ENCODE measurements at regions not wholly inside any gene's neighbourhood (a gene's known extent, or its start where the extent isn't known, plus 50 kb on each side); places are given as distances from the start of the nearest gene placed in this dataset.
"Not testable (repeated sequence)": the region's sequence is repeated elsewhere in the genome, so short reads cannot be mapped to it uniquely, and the experiment has no call there.

DNA sequence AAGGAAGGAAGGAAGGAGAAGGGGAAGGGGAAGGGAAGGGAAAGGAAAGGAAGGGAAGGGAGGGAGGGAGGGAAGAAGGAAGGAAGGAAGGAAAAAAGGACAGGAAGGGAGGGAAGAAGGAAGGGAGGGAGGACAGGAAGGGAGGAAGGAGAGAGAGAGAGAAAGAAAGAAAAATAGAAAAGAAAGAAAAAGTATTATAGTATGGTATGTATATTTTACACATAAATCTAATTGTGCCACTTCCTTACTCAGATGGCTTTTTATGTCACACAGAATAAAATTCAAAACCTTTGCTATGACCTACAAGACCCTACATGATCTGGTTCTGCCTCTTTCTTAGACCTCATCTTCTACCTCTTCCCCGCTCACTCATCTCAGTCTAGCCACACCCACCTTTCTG, 1016.9 kb upstream of the AUTS2 start:
- DNase-seq (ENCODE audit: low spot score), result no peak

DNA sequence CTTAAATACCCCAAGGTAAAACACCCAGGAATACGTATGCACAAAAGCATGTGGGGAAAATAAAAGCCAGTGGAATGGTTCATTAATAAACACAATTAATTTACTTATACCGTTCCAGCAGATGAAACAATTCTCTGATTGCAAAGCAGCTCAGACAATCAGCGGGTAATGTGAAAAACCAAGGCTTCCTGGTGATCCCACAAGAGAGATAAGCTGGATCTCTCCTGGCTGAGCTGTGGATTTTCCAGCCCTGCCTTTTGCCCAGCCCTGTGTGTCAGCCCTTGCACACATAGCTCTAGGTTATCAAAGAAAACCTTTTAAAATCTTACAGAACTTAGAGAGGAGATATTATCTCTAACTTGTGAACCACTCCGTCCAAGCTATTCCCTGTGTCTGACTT, 1010.7 kb upstream of the AUTS2 start:
- no peak for DNase-seq (ENCODE audit: low spot score)

DNA sequence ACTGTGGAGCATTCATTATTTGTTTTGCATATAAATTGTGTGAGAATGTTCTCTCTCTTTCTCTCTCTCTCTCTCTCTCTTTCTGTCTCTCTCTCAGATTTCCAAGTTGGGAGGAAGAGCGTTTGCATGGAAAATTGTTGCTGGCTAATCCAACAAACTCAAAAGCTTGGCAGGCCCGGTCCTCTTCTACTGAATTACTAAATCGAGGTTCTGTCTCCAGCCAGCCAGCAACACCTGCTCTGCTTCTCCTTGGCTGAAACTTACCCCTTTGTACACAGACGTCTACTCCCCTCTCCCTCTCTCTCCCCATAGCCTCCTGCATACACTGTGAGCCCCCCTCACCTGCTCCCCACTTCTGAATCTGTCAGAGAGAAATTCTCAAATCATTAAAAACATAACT, 996.4 kb upstream of the AUTS2 start:
- no peak for DNase-seq (ENCODE audit: low spot score)

DNA sequence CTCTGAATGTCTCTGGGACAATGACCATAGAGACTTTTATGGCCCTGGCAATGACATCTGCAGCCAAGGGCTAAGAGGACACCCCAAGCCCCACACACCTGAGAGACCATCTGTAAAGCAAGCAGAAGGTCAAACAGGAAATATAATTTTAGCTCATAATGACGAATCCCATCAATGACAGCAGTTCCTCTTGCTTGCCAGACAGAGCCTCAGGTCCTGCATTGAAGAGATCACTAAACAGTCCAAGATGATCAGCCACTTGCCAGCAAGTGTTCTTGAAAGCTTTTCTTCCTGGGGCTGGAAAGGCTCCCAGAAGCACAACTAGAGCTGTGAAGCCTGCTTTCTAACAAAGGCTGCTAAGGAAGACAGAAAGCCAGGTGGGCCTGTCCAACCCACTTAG, 993.7 kb upstream of the AUTS2 start:
- DNase-seq (ENCODE audit: low spot score), result no peak

DNA sequence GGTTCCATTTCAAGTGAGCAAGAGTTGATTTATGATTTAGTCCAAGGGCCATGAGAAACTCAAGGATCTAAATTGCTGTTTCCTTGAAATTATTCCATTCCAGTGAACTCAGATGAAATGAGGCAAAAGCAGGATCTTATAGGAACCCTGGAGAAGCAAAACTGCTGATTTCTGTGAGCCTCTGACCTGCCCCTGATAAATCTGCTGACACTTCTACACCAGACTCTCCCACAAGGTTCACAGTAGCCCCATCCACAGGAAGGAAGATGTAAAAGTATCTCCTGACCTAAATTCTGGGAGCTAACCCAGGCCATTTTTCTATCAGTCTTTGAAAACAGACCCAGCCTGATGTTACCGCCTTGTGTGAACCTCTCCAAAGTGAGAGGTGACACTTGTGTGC, 987.6 kb upstream of the AUTS2 start:
- DNase-seq (ENCODE audit: low spot score), result no peak

DNA sequence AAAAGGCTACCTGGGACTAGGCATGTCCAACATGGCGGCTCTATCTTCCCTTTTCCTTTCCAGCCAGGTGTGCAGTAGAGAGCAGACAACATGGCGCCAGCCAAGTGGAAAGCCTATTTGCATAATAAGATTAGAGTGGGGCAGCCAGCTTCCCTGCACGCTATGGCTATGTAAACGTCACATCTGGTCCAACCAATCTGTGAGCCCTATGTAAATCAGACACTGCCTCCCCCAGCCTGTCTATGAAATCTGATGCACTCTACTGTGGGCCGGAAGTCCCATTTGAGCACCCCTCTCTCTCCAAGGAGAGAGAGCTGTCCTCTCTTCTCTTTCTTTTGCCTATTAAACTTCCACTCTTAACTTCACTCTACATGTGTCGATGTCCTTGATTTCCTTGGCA, 984.9 kb upstream of the AUTS2 start:
- DNase-seq (ENCODE audit: low spot score), result no peak

DNA sequence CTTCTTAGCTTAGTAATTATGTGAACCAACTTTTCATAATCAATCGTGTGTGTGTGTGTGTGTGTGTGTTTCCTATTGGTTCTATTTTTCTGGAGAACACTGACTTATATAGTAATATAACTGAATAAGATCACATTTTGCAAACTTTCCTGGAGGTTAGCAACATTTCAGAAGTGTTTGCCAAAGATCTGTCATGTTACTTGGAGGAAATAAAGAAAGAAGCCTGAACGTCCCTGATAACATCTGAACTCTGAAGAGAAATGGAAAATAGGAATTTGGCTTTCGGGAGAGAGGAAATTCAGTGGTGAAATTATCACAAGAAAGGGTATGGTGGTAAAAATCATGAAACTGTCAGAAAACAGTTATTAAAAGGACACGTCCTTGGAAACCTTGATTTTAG, 984.4 kb upstream of the AUTS2 start:
- DNase-seq (ENCODE audit: low spot score), result no peak

DNA sequence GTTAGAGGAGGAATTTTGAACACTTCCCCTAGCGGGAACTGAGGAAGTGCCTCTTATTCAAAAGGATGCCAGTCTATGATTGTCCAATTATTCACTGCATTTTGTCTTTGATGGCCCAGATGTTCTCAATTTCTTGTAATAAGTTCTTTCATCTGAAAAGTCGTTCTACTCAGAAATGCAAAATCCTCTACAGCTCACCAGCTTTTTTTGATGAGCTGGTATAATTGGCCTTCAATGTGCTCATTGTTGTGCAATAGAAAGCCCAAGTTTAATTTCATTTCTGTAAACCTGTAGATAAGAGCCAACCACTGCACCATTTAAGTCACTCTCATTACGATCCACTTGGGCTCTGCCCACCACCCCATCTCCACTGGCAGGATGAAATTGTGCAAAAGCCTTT, 978.7 kb upstream of the AUTS2 start:
- DNase-seq (ENCODE audit: low spot score), result no peak

DNA sequence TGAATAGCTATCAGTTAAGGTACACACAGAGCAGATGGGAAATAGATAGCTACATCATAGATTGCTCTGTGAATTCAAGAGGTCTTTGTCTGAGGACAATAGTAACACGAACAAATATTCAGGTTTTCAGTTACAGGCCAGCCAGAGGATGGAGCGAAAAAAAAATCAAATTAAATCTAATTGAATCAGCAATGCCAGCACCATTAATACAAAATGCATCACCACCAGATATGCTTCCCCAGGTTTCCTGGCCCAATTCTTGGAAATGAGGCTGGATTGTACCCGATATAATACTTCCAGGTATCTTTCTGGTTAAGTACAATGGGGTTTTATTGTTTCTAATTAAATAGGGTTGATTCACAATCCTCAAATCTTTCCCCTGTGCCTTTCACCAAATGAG, 975.8 kb upstream of the AUTS2 start:
- DNase-seq (ENCODE audit: low spot score), result no peak

DNA sequence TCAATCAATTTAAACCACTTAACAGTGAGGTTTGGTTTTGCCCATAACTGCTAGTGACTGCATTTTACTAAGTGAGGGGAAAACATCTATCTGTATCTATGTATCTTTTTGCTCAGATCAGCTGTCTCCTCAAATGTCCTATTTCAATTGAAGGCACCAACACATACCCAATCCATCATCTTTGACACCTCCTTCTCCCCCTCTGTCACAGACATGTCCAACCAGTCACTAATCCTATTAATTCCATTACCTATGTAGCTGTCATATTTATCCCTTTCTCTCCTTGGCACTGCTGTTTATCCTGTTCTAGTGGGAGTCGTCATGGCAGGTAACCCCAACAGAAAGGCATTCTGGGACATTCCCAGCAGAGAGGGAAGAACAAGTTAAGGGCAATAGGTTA, 975.2 kb upstream of the AUTS2 start:
- DNase-seq (ENCODE audit: low spot score), result no peak

DNA sequence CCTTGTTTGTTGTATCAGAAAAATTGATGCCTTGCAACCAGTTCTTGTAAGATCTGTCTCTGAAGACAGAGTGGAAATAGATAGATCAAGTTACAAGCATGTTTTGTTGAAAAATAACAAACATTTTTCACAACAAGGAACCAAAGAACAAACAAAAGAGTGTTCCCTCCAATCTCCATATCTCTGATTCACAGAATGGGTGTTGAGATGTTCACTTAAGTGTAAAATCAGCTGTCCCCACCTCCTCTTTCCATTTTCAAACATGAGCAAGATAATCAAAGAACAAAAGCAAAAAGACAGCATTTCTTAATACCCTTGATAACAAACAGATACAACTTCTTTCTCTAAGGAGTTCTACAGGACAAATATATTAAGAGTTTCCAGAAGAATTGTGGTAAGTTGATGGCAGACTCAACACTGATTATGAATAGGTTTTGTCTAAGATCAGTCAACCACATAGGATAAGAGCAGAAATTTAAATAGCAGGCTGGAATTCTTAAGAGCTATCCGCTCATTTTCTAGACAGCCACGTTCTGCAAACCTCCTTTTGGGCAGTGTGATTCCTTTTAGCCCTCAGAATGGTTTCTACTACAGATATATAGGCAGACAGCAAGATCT, 970.9 kb upstream of the AUTS2 start:
- no peak for DNase-seq (ENCODE audit: low spot score)

DNA sequence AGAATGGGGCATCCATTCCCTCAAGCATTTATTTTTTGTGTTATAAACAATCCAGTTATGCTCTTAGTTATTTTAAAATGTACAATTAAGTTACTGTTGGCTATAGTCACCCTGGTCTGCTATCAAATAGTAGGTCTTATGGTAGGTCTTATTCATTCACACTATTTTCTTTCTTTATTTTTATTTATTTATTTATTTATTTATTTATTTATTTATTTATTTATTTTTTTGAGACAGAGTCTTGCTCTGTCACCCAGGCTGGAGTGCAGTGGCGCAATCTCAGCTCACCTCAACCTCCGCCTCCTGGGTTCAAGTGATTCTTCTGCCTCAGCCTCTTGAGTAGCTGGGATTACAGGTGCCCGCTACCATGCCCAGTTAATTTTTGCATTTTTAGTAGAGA, 967.4 kb upstream of the AUTS2 start:
- DNase-seq (ENCODE audit: low spot score), result not testable (repeated sequence)

DNA sequence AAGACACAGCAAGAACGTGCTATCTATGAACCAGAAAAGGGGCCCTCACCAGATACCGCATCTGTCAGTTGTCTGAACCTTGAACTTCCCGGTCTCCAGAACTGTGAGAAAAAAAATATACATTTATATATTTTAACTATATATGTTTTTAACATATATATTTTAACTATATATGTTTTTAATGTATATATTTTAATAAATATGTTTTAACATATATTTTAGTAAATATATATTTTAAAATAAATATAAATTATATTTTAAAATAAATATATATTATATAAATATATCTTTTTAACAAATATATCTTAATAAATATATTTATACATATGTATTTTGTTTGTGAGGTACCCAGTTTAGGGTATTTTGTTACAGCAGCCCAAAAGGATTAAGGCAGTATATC, 958.2 kb upstream of the AUTS2 start:
- no peak for DNase-seq (ENCODE audit: low spot score)

DNA sequence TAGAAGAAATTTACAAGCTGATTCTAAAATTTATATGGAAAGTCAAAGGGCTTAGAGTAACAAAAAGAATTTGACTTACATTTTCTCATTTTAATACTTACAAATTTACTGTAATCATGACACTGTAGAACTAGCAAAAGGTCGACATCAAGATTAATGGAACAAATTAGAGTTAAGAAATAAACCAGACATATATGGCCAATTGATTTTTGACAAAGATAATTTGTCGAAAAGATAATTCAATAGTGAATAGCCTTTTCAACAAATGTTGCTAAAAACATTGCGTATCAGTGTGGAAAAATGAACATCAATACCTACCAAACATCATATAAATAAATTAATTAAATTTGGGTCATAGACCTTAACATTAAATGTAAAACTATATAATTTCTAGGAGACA, 955.5 kb upstream of the AUTS2 start:
- no peak for DNase-seq (ENCODE audit: low spot score)

DNA sequence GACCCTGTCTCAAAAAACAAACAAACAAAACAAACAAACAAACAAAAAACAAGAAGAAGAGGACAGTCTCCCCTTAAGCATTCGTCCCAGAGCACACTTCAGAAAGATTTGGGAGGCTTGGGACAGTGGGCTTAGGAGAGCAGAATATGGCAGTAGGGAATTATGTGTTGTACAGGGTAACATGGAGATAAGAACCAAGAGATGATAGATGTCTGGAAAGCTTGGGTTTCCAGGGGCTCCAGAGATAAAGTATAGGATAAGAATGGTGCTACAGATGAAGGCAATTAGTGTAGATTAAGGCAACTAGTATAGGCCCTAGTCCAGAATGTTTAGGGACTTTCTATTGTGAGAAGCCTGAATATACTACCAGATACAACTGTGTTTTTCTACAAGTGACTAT, 934.9 kb upstream of the AUTS2 start:
- DNase-seq (ENCODE audit: low spot score), result no peak

DNA sequence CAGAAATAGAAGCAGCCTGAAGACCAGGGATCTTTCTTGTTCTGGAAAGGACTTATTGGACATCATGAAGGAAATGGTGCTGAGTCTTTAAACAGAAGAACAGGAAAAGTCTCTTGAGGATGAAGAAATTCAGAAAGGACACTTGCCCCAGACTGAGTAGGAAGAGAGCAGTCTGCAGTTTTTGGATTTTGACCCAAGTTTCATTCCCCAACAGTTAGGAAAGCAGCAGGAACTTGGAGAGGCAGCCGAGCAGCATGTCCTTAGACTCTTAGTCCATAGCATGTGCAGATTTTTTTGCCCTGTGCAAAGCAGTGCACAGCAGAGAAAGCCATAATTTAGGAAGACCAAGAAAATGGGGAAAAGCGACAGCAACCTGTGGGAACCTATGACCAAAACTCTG, 927.2 kb upstream of the AUTS2 start:
- no peak for DNase-seq (ENCODE audit: low spot score)

DNA sequence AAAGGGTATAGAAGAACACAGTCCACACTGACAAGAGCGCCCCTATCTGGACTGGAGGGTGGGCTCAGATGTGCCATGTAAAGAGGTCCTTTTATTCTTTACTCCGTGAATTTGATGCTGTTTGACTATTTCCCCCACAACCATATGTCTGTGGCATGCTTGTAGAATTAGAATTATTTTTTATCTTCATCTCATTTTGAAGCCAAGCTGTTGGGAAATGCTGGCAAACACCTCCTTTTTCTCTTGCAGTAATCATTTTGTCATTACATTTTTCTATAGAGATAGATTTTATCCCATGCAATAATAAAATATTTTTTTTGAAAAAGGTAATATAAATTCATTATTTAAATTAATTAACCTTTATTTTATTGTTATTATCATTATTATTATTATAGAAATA, 926.6 kb upstream of the AUTS2 start:
- DNase-seq (ENCODE audit: low spot score), result no peak

DNA sequence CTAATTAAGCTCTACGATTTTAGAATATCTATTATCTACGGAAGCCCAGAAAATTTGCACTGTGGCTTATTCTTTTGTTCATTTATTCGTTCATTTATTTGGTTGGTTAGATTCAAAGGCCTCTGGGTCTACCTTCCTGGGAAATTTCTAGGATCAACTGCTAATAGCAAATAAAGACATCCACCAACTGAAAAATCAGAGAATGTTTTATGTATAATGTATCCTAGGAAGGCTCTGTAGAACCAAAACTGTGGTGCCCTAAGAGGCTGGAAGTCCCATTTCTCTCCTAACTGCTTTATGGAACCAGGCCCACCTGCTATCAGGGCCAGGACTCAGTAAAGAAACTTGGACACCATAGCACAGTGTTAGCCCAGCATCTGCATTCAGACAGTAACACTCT, 923.4 kb upstream of the AUTS2 start:
- DNase-seq (ENCODE audit: low spot score), result no peak

DNA sequence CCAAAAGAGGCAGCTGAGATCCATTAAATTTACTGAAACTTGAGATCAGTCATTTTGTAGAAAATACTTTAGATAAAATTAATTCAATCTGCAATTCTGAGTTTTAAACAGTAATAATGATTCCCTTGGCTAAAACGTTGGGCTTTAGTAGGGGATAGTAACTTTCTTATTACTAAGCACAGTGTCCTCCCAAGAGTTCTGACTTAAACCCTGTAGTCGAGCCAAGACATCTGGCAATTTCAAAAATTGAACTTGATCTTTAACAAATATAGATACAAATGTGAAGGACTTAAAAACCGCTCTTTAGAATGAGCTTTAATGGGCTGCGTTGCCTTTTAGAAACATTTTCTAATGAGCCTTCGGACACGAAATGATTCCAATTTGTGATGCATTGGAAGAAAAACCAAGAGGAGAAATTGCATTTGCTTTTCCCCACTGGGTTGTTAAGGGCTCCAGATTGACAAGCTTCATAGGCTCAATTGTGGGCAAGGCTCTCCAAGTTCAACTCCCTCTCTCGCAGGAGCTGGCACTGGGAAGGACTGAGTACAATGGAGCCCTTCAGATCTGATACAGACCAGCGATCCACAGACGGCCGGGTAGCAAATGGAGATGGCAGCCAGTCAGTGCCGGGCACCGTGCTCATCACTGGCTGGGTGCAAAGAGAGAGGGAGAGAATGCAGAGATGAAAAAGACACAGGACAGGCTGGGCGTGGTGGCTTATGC, 921.3 kb upstream of the AUTS2 start:
- DNase-seq (ENCODE audit: low spot score), result no peak

DNA sequence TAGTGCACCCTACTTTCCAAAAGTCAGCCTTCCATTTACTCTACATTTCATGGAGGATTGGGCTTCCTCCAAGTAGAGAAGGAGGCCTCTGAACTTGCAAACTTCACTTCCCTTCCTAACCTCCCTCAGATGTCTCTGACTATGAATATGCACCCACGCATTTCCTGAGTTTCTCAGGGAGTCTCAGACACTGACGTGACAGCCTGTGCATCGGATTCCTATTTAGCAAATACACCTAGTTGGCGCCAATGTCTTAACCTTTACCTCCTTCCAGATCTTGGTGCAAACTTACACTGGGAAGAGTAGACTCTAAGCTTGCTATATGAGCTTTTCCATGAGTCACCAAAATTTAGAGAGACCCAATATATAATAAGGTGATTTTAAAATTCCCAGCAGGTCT, 920.1 kb upstream of the AUTS2 start:
- DNase-seq (ENCODE audit: low spot score), result no peak

DNA sequence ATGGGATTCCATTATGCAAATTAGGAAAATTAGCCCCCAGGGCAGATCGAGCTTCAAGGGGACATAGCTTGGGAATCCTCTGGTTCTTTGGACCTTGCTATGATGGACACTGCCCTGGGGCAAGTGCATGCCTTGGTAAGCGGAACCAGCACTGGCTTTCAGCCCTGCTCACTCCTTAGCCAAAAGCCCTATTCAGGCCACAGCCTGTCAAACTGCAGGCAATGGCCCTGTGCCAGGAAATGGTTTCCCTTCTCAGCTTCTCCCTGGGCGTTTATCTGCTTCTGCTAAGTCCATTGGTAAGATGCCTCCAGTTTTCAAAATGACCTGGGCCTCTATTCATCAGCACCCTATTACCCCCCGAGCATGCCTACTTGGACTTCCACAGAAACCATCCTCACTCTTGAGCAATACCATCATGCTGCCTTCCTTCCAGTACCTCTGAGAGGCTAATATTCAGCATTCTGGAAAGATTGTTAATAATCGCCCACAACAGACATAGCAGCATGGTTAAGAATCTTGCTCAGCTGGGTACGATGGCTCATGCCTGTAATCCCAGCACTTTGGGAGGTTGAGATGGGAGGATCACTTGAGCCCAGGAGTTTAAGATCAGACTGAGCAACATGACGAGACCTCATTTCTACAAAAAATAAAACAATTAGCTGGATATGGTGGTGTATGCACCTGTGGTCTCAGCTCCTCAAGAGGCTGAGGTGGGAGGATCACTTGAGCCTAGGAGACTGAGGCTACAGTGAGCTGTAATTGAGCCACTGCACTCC, 918.6 kb upstream of the AUTS2 start:
- no peak for DNase-seq (ENCODE audit: low spot score)

DNA sequence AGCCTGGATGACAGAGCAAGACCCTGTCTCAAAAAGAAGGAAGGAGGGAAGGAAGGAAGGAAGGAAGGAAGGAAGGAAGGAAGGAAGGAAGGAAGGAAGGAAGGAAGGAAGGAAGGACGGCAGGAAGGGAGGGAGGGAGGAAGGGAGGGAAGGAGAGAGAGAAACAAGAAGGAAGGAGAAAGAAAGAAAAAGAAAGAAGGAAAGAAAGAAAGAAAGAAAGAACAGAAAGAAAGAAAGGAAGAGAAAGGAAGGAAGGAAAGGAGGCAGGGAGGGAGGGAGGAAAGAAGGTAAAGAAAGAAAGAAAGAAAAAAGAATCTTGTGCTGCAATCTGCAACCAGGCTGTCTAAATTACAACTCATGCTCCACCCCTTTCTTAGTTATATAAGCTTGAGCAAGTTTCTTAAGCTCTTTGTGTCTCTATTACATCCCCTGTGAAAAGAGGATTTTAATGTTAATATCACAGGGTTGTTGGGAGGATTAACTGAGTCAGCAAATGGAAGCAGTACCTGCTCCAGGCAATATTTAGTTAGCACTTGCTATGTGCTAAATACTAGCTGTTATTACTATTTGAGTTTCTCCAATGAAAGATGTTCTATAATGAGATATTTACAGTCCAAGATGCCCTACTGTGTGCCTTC, 917.9 kb upstream of the AUTS2 start:
- no peak for DNase-seq (ENCODE audit: low spot score)

Measured in mesenteric fat pad (tissue), 1 donor.